ENCODE measurements at regions not wholly inside any gene's neighbourhood (a gene's known extent, or its start where the extent isn't known, plus 50 kb on each side); places are given as distances from the start of the nearest gene placed in this dataset.

- DNase-seq: no peak
These were observed 322.1 kb upstream of the CHAC2 start for GRCh38 chr2:53445383-53446070.

DNA sequence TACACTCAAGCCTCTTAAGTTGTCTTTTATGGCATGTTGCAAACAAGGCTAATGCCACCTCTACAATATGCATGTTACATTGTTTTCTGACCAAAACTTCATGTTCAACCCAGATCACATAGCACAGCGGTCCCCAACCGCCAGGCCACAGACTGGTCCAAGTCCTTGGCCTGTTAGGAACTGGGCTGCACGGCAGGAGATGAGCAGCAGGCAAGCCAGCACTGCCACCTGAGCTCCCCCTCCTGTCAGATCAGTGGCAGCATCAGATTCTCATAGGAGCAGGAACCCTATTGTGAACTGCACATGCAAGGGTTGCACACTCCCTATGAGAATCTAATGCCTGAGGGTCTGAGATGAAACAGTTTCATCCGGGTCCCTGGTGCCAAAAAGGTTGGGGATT, 324.8 kb upstream of the CHAC2 start:
- no peak for DNase-seq

GRCh38 chr2:53442093-53442492, 325.5 kb upstream of the CHAC2 start:
- no peak for DNase-seq

- DNase-seq: no peak
These were observed 328.9 kb upstream of the CHAC2 start for GRCh38 chr2:53438692-53439091.

DNA sequence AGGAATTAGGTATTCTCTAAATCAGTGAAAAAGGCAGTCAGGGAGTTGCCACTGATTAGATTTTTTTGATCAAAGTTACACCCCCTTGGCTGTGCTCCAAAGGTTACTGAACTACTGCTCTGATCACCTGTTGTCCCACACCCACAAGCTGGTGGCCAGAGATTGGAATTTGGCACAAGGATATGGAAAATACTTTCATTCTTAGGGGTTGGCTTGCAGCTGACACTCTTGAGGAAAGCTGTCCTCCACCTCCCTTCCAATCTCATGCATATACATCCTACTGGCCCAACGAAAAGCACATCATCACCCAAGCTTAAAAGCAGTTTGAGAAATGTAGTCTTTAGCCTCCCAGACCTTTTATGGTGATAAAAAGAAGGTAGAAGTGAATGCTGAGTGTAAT, 329.5 kb upstream of the CHAC2 start:
- DNase-seq: no peak

DNA sequence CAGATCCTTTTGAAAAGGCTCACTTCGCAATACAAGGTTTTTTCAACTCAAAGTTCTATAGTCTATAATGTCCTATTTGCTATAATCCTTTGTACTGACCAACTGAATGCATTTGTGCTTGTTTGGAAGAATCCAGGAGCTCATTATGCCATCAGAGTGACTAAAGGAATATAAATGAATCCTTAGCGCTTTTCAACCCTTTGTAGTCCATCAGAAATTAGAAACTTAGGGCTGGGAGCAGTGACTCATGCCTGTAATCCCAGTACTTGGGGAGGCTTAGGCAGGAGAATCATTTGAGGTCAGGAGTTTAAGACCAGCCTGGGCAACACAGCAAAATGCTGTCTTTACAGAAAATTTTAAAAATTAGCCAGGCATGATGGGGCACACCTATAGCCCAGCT, 330.2 kb upstream of the CHAC2 start:
- DNase-seq: no peak

- DNase-seq: no peak
These were observed 330.7 kb upstream of the CHAC2 start for GRCh38 chr2:53436882-53437281.

DNA sequence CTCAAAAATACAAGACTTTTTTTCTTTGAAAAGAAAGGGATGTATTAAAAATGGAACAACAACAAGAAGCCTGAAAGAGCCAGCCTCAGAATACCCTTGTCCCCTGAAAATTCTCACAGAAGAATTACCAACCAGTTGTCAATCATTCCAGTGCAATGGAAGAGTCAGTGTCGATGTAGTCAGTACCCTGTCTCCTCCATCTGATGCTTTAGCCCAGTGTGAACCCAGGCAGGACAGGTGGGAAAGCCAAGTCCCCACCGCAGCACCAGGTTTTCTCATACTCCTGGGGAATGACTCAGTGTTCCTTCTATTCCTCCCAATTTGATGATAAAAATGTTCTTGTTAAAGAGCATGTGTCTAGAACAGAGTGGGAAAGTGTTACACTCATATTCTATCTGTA, 332.0 kb upstream of the CHAC2 start:
- DNase-seq: no peak

GRCh38 chr2:53434466-53434865, 333.1 kb upstream of the CHAC2 start:
- no peak for DNase-seq

DNA sequence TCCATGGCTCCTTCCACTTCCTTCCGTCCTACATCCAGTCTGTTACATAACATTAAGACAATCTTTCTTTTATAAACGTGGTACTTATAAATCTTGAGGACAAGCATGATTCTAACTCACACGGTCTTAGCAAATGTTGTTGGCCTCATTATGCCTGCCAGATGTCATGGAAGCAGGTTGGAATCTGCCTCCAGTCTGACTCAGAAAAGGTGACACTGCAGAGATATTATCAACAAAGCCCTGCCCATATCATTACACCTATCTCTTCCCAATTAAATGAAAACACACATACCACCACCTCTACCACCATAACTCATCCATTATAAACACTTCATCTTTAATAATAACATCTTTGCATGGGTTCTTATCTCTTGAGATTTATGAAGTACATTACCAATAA, 334.7 kb upstream of the CHAC2 start:
- no peak for DNase-seq

GRCh38 chr2:53429901-53430300, 337.7 kb upstream of the CHAC2 start:
- DNase-seq: no peak

- no peak for DNase-seq
These were observed 342.7 kb upstream of the CHAC2 start for GRCh38 chr2:53424902-53425301.

- DNase-seq: no peak
These were observed 344.1 kb upstream of the CHAC2 start for GRCh38 chr2:53423465-53423864.

DNA sequence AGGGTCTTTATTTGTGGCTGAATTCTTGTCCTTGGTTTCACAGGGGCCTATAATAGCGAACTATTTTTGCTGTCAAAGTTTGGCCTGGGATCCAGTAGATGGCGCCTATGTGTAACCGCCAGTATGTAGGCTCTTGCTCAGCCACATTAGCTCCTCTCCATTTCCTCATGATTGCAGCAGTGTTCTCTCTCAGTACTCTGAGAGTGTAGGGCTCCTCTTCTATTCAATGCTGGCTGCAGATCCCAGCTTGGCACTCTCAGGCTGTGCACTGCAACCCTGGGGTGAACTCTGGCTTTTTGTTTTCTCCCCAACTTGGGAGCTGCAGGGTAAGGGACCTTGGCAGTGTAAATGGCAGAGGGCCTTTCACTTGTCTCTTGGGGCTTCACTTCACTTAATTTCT, 344.6 kb upstream of the CHAC2 start:
- DNase-seq: peak; percentile 10 to 32

- DNase-seq: no peak
These were observed 350.2 kb upstream of the CHAC2 start for GRCh38 chr2:53417385-53417784.

DNA sequence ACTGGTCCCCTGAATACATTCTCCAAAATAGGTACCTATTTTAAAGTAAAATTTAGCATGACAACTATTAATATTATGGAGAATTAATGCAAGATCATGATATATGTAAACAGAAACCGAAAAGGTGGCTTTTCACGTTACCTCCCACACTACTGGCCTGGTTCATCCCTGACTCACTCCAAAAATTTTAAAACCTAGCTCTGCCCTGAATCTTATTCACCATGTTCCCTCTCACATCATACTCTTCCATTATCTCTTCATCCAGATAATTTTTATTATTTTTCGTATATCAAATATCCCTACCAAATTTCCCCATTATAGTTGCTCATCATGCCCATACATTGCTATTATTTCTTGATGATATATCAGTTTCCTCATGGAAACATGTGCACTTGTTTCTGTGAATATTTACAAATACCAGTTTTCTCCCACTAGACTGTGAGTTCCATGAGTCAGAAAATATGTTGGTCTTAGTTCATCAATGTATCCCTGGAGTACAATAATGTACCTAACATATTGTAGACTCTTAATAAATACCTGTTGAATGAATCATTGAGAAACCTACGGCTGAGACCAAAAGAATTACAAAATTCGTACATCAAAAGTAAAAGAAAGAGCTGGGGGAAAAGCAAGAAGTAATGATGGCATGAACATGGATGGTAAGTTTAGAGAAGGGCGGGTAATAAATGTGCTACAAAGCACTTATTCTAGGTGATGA, 360.1 kb upstream of the CHAC2 start:
- no peak for DNase-seq

DNA sequence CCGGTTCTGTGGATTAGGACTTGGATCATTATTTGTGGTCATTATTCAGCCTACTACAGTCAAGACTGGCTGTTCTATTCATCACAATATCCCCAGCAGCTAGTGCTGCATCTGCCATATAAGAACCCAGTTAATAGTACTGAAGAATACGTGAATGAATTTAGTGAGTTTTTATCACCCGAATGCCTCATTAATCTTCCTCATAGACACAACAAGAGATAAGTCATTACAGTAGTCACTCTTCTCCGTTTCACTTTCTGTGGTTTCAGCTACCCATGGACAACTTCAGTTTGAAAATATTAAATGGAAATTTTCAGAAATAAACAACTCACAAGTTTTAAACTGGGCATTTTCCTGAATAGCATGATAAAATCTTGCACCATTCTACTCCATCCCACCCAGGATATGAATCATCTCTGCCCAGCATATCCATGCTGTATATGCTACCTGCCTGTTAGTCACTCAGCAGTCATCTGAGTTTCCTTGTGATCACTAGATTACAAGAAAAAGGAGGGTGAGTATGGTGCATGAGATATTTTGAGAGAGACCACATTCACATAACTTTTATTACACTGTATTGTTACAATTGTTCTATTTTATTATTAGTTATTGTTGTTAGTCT, 363.7 kb upstream of the CHAC2 start:
- DNase-seq: no peak

DNA sequence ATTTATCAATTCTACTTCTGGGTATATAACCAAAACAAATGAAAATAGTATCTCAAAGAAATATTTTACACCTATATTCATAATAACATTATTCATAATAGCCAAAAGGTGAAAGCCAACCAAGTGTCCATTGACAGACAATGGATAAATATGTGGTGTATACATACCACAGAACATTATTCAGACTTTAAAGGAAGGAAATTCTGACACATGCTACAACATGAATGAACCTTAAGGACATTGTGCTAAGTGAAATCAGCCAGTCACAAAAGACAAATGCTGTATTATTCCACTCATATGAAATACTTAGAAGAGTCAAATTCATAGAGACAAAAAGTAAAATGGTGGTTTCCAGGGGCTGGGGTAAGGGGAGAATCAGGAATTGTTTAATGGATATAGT, 370.5 kb upstream of the CHAC2 start:
- no peak for DNase-seq

GRCh38 chr2:53381271-53381670, 386.3 kb upstream of the CHAC2 start:
- DNase-seq: no peak

DNA sequence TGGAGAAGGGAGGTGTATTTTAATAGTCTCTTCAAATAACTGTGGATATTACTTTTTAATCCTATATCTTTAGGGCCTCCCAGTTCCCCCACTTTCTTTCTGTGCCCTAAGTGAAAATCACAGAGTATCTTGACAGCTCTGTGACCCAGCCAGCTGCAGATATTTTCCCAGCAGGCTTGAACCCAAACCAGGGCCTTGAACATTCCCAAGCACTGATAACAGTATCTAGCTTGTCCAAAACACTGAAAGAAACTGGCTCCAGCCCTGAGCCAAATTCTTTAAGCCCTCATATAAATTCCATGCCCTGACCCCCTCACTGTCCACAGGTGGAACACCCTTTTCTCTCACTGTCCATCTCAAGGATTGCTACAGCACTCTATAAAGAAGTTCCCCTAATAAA, 388.1 kb upstream of the CHAC2 start:
- no peak for DNase-seq

DNA sequence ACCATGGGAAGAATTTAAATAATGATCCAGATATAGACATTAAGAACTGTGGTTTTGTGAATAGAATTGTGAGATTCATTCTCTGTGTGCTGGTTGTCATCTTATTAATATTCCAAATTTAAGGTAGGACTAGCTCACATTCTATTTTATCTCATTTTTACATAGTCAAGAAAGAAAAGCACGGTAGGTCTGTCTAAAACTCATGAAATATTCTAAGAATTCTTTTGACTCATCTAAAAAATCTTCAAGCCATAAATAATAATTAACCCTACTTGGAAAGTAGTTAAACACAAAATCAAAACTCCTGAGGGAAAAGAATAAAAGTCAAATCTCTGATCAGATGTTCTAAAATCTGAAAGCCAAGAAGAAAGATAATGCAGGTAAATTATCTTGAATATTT, 388.8 kb upstream of the CHAC2 start:
- DNase-seq: no peak

- DNase-seq: no peak
These were observed 394.5 kb upstream of the CHAC2 start for GRCh38 chr2:53373126-53373525.

GRCh38 chr2:53366543-53366942, 401.1 kb upstream of the CHAC2 start:
- DNase-seq: no peak

GRCh38 chr2:53362934-53363333, 404.7 kb upstream of the CHAC2 start:
- no peak for DNase-seq

Data from inflammatory macrophage (primary cell).